ENCODE measurements at regions not wholly inside any gene's neighbourhood (a gene's known extent, or its start where the extent isn't known, plus 50 kb on each side); places are given as distances from the start of the nearest gene placed in this dataset.

DNA sequence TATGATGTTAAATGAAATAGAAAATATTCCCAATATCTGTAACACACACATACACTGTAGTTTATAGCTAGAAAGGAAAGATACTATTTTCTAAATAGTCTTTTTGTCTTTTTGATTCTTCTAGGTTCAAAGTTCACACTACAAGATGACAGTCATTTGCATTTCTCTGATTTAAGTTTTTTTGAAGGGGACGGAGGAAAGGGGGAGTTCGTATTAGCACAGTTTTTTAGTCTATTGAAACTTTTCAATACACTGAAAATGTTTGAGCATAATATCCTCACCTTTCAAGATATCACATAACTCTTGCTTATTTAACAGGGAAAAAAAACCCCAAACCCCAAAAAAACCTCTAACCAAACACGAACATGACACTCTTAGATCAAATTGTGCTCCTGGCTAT, 68.1 kb downstream of the BMP2 start:
- TF ChIP-seq, protein P1, sequence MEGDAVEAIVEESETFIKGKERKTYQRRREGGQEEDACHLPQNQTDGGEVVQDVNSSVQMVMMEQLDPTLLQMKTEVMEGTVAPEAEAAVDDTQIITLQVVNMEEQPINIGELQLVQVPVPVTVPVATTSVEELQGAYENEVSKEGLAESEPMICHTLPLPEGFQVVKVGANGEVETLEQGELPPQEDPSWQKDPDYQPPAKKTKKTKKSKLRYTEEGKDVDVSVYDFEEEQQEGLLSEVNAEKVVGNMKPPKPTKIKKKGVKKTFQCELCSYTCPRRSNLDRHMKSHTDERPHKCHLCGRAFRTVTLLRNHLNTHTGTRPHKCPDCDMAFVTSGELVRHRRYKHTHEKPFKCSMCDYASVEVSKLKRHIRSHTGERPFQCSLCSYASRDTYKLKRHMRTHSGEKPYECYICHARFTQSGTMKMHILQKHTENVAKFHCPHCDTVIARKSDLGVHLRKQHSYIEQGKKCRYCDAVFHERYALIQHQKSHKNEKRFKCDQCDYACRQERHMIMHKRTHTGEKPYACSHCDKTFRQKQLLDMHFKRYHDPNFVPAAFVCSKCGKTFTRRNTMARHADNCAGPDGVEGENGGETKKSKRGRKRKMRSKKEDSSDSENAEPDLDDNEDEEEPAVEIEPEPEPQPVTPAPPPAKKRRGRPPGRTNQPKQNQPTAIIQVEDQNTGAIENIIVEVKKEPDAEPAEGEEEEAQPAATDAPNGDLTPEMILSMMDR (conservative IDR thresholded peaks at IDR 0.05) = no peak
- TF ChIP-seq ZFX (IDR thresholded peaks at IDR 0.05) = no peak
